ENCODE measurements at regions not wholly inside any gene's neighbourhood (a gene's known extent, or its start where the extent isn't known, plus 50 kb on each side); places are given as distances from the start of the nearest gene placed in this dataset.

- TF ChIP-seq CTCF (IDR thresholded peaks at IDR 0.05) (no peak), POLR2A (IDR thresholded peaks at IDR 0.05) (no peak)
These were observed 304.5 kb downstream of the TTLL7 start for GRCh38 chr1:83694449-83694848.

All from upper lobe of left lung (tissue), 4 donors.